Astrocyte (in vitro differentiated cells and primary cell): ENCODE measurements at regions not wholly inside any gene's neighbourhood (a gene's known extent, or its start where the extent isn't known, plus 50 kb on each side); places are given as distances from the start of the nearest gene placed in this dataset.

ENCODE experiments used
- DNase-seq: peaks from one replicate; pipeline ENCODE4 v3.0.0-alpha.2; 2010; ENCODE audit warnings: low read depth
- FAIRE-seq: peaks from 2 replicates; lab custom pipeline; 2011; peaks lifted over from hg19 to GRCh38; lab: Jason Lieb, UNC
- H2AFZ ChIP-seq: 2 replicates; pipeline ENCODE4 v1.6.0; 2012; ENCODE audit warnings: low read depth, low read length, inconsistent platforms
- H3K27ac ChIP-seq: 2 replicates; pipeline ENCODE4 v1.5.1; 2011; ENCODE audit warnings: low read depth, low read length, inconsistent platforms
- H3K27me3 ChIP-seq: 2 replicates; pipeline ENCODE4 v1.6.0; 2011; ENCODE audit warnings: low read length, inconsistent platforms; ENCODE audit not compliant: insufficient read depth
- H3K36me3 ChIP-seq: 2 replicates; pipeline ENCODE4 v1.5.1; 2011; ENCODE audit warnings: low read length, inconsistent platforms; ENCODE audit not compliant: insufficient read depth
- H3K4me1 ChIP-seq: 2 replicates; pipeline ENCODE4 v1.5.1; 2011; ENCODE audit warnings: low read length, inconsistent platforms; ENCODE audit not compliant: insufficient read depth
- H3K4me2 ChIP-seq: 2 replicates; pipeline ENCODE4 v1.6.0; 2012; ENCODE audit warnings: low read length, inconsistent platforms
- H3K4me3 ChIP-seq: 2 replicates; pipeline ENCODE4 v1.5.1; 2011; ENCODE audit warnings: low read depth, mild to moderate bottlenecking, low read length, inconsistent platforms; ENCODE audit not compliant: insufficient read depth
- H3K79me2 ChIP-seq: 2 replicates; pipeline ENCODE4 v1.6.0; 2012; ENCODE audit warnings: mild to moderate bottlenecking, low read length, inconsistent platforms; ENCODE audit not compliant: insufficient read depth
- H3K9ac ChIP-seq: 2 replicates; pipeline ENCODE4 v1.6.0; 2012; ENCODE audit warnings: mild to moderate bottlenecking, low read length, inconsistent platforms
- H3K9me3 ChIP-seq: 2 replicates; pipeline ENCODE4 v1.5.1; 2012; ENCODE audit warnings: low read depth, mild to moderate bottlenecking, low read length, inconsistent platforms; ENCODE audit not compliant: insufficient read depth
- H4K20me1 ChIP-seq: 2 replicates; pipeline ENCODE4 v1.6.0; 2012; ENCODE audit warnings: low read length, inconsistent platforms; ENCODE audit not compliant: insufficient read depth
- H3K27ac Mint-ChIP-seq: one replicate; pipeline ENCODE4 v1.8.0; 2021; ENCODE audit warnings: mild to moderate bottlenecking, mixed read lengths; ENCODE audit not compliant: unreplicated experiment
- H3K27me3 Mint-ChIP-seq: one replicate; pipeline ENCODE4 v1.8.0; 2021; ENCODE audit warnings: low read depth, mixed read lengths; ENCODE audit not compliant: unreplicated experiment
- H3K36me3 Mint-ChIP-seq: one replicate; pipeline ENCODE4 v1.8.0; 2021; ENCODE audit warnings: low read depth, mixed read lengths; ENCODE audit not compliant: unreplicated experiment
- H3K4me1 Mint-ChIP-seq: one replicate; pipeline ENCODE4 v1.8.0; 2021; ENCODE audit warnings: low read depth, mixed read lengths; ENCODE audit not compliant: unreplicated experiment
- H3K4me3 Mint-ChIP-seq: one replicate; pipeline ENCODE4 v1.8.0; 2021; ENCODE audit warnings: mild to moderate bottlenecking, moderate library complexity, mixed read lengths; ENCODE audit not compliant: unreplicated experiment
- H3K9me3 Mint-ChIP-seq: one replicate; pipeline ENCODE4 v1.8.0; 2021; ENCODE audit warnings: mild to moderate bottlenecking, mixed read lengths; ENCODE audit not compliant: unreplicated experiment
- EZH2 ChIP-seq: IDR thresholded peaks from 2 replicates; pipeline ENCODE4 v1.6.1; 2012; ENCODE audit warnings: mild to moderate bottlenecking, low read length, inconsistent platforms; ENCODE audit not compliant: insufficient read depth
- TF ChIP-seq, protein P1 (sequence below): IDR thresholded peaks from 2 replicates; pipeline ENCODE4 v1.5.1; 2011; ENCODE audit warnings: low read depth, mild to moderate bottlenecking, inconsistent platforms, low read length, moderate library complexity; ENCODE audit not compliant: insufficient read depth

DNA sequence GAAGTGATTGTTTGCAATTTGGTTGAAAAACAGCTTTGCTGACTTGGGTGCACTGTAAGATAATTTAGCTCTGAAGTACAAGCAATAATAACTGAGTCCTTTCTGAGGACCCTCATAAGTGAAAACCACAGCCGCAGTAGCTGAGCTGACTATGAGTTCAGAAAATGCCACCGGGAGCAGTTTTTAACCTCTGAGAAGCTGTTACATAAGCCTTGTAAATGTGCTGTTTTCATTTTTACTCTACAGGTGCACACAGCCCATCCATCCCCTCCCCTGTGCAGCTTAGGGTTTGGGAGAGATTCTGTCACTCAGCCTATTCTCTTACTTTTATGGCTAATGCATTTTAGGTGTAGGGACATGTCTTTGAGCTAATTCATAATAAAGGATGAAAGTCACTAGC is 255.5 kb upstream of the C11orf87 start:
- H3K27ac ChIP-seq = no peak overlapping the region
- no peak for TF ChIP-seq EZH2
- TF ChIP-seq, protein P1, sequence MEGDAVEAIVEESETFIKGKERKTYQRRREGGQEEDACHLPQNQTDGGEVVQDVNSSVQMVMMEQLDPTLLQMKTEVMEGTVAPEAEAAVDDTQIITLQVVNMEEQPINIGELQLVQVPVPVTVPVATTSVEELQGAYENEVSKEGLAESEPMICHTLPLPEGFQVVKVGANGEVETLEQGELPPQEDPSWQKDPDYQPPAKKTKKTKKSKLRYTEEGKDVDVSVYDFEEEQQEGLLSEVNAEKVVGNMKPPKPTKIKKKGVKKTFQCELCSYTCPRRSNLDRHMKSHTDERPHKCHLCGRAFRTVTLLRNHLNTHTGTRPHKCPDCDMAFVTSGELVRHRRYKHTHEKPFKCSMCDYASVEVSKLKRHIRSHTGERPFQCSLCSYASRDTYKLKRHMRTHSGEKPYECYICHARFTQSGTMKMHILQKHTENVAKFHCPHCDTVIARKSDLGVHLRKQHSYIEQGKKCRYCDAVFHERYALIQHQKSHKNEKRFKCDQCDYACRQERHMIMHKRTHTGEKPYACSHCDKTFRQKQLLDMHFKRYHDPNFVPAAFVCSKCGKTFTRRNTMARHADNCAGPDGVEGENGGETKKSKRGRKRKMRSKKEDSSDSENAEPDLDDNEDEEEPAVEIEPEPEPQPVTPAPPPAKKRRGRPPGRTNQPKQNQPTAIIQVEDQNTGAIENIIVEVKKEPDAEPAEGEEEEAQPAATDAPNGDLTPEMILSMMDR = no peak
- H4K20me1 ChIP-seq = no peaks in the 10 kb centered on the region
- Mint-ChIP-seq H3K4me1 (no peaks in the 10 kb centered on the region), H3K9me3 (no peaks in the 10 kb centered on the region), H3K4me3 (no peak overlapping the region), H3K27me3 (no peaks in the 10 kb centered on the region), H3K36me3 (no peaks in the 10 kb centered on the region), H3K27ac (no peak overlapping the region)
- H3K79me2 ChIP-seq = no peaks in the 10 kb centered on the region
- H3K27me3 ChIP-seq = no peaks in the 10 kb centered on the region
- no peak for FAIRE-seq
- H3K9ac ChIP-seq = no peak overlapping the region
- no peaks in the 10 kb centered on the region for H3K36me3 ChIP-seq
- no peak overlapping the region for H3K4me3 ChIP-seq
- no peak overlapping the region for H2AFZ ChIP-seq
- no peak for DNase-seq
- no peaks in the 10 kb centered on the region for H3K4me1 ChIP-seq
- no peak overlapping the region for H3K4me2 ChIP-seq
- no peaks in the 10 kb centered on the region for H3K9me3 ChIP-seq

DNA sequence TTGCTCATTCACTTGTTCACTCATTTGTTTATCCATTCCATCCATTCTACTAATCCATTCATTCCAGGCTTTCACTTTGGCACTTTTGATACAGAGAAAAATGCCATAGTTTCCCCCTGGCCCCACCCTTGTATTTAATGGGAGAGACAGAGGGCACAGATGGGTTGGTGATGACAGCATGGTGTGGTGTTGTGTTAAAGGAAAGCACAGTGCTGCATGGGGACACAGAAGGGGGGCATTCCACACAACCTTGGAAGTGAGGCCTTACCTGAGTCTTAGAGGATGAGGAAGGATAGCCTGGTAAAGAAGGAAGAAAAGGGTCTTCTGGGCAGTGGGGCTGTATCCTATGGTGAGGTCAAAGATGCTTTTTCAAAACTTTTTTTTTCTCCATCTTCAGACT is 248.5 kb upstream of the C11orf87 start:
- Histone ChIP-seq H3K27ac (no peak overlapping the region), H3K79me2 (no peaks in the 10 kb centered on the region), H3K27me3 (no peaks in the 10 kb centered on the region), H3K9me3 (no peaks in the 10 kb centered on the region), H3K4me1 (no peaks in the 10 kb centered on the region), H3K36me3 (no peaks in the 10 kb centered on the region), H3K4me3 (no peak overlapping the region), H3K9ac (no peak overlapping the region), H2AFZ (no peak overlapping the region), H4K20me1 (no peaks in the 10 kb centered on the region), H3K4me2 (no peak overlapping the region)
- FAIRE-seq = no peak
- Mint-ChIP-seq H3K4me1 (no peaks in the 10 kb centered on the region), H3K9me3 (no peaks in the 10 kb centered on the region), H3K36me3 (no peaks in the 10 kb centered on the region), H3K27ac (no peak overlapping the region), H3K27me3 (peaks cover 2% of the 10 kb centered on the region), H3K4me3 (no peak overlapping the region)
- TF ChIP-seq EZH2 = no peak
- TF ChIP-seq, protein P1 = no peak
- DNase-seq = no peak

DNA sequence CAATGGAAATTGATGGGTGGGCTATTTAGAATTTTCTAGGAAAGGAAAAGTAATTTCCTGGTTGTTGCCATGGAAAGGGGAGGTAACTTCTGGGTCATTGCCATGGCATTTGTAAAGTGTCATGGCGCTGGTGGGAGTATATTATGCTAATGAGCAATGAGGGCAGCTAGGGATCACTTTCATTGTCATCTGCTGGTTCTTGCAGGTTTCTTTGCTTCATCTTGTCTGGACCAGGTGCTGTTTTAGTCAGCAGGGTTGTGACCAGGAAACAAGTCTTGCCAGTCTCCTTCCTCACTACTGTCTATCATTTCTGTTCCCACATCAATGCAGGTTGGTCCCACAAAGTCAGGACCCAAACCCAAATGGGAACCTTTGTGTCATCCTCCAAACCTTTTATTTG is 237.6 kb upstream of the C11orf87 start:
- no peaks in the 10 kb centered on the region for H3K79me2 ChIP-seq
- Mint-ChIP-seq H3K4me1 (no peaks in the 10 kb centered on the region), H3K36me3 (no peaks in the 10 kb centered on the region), H3K27ac (no peak overlapping the region), H3K9me3 (peaks cover 2% of the 10 kb centered on the region), H3K27me3 (no peaks in the 10 kb centered on the region), H3K4me3 (no peak overlapping the region)
- H3K36me3 ChIP-seq = no peaks in the 10 kb centered on the region
- H4K20me1 ChIP-seq = no peaks in the 10 kb centered on the region
- no peak overlapping the region for H3K9ac ChIP-seq
- no peaks in the 10 kb centered on the region for H3K27me3 ChIP-seq
- H3K4me3 ChIP-seq = no peak overlapping the region
- DNase-seq = no peak
- no peaks in the 10 kb centered on the region for H3K4me1 ChIP-seq
- H3K9me3 ChIP-seq = no peaks in the 10 kb centered on the region
- no peak overlapping the region for H2AFZ ChIP-seq
- H3K4me2 ChIP-seq = no peak overlapping the region
- TF ChIP-seq EZH2 = no peak
- TF ChIP-seq, protein P1 = no peak
- no peak overlapping the region for H3K27ac ChIP-seq
- no peak for FAIRE-seq
